Trophoblast cell (in vitro differentiated cells and primary cell): ENCODE measurements at regions not wholly inside any gene's neighbourhood (a gene's known extent, or its start where the extent isn't known, plus 50 kb on each side); places are given as distances from the start of the nearest gene placed in this dataset.

Experiments
- DNase-seq, 2 donors: peaks; one replicate each; pipeline ENCODE4 v3.0.0-alpha.2; 2016
- H2AFZ ChIP-seq: 2 replicates; pipeline ENCODE4 v1.6.1; 2013; ENCODE audit warnings: low read length, moderate library complexity, mild to moderate bottlenecking; ENCODE audit not compliant: insufficient read depth, poor library complexity
- H2AK5ac ChIP-seq: 2 replicates; pipeline ENCODE4 v1.6.1; 2013; ENCODE audit warnings: mild to moderate bottlenecking, low read length
- H2BK120ac ChIP-seq: 2 replicates; pipeline ENCODE4 v1.6.1; 2013; ENCODE audit warnings: low read length, mild to moderate bottlenecking, moderate library complexity; ENCODE audit not compliant: insufficient read depth, poor library complexity
- H2BK12ac ChIP-seq: 2 replicates; pipeline ENCODE4 v1.6.1; 2013; ENCODE audit warnings: mild to moderate bottlenecking, low read length, moderate library complexity
- H2BK5ac ChIP-seq: 2 replicates; pipeline ENCODE4 v1.6.1; 2013; ENCODE audit warnings: low read length, low read depth, moderate library complexity, mild to moderate bottlenecking; ENCODE audit not compliant: poor library complexity
- H3K14ac ChIP-seq: 2 replicates; pipeline ENCODE4 v1.6.1; 2013; ENCODE audit warnings: mild to moderate bottlenecking, low read length
- H3K18ac ChIP-seq: 2 replicates; pipeline ENCODE4 v1.6.1; 2013; ENCODE audit warnings: mild to moderate bottlenecking, low read length
- H3K23ac ChIP-seq: 2 replicates; pipeline ENCODE4 v1.6.1; 2013; ENCODE audit warnings: low read length
- H3K27ac ChIP-seq: 2 replicates; pipeline ENCODE4 v1.5.1; 2013; ENCODE audit warnings: low read depth, mild to moderate bottlenecking, inconsistent platforms, low read length, moderate library complexity
- H3K27me3 ChIP-seq: 2 replicates; pipeline ENCODE4 v1.6.1; 2013; ENCODE audit warnings: inconsistent platforms, mild to moderate bottlenecking, low read length, moderate library complexity; ENCODE audit not compliant: insufficient read depth
- H3K36me3 ChIP-seq, 2 experiments: 1 replicate in 1 of 2; 2 replicates in 1 of 2; pipeline ENCODE4 v1.6.1; 2013; ENCODE audit warnings: low read length in 2 of 2, mild to moderate bottlenecking in 2 of 2, moderate library complexity in 1 of 2; ENCODE audit not compliant: insufficient read depth in 2 of 2, control insufficient read depth in 1 of 2
- H3K4ac ChIP-seq: 2 replicates; pipeline ENCODE4 v1.6.1; 2013; ENCODE audit warnings: low read depth, mild to moderate bottlenecking, low read length, moderate library complexity
- H3K4me1 ChIP-seq, 2 experiments: 1 replicate in 1 of 2; 2 replicates in 1 of 2; pipeline ENCODE4 v1.6.1; 2013; ENCODE audit warnings: low read length in 2 of 2, mild to moderate bottlenecking in 2 of 2, moderate library complexity in 1 of 2; ENCODE audit not compliant: insufficient read depth in 2 of 2, control insufficient read depth in 1 of 2
- H3K4me2 ChIP-seq: 2 replicates; pipeline ENCODE4 v1.6.1; 2013; ENCODE audit warnings: inconsistent platforms, mild to moderate bottlenecking, low read length, moderate library complexity
- H3K4me3 ChIP-seq: 2 replicates; pipeline ENCODE4 v1.5.1; 2013; ENCODE audit warnings: mild to moderate bottlenecking, low read depth, low read length, inconsistent platforms
- H3K79me1 ChIP-seq: one replicate; pipeline ENCODE4 v1.6.1; 2013; ENCODE audit warnings: low read length
- H3K79me2 ChIP-seq: 2 replicates; pipeline ENCODE4 v1.6.1; 2013; ENCODE audit warnings: low read length, mild to moderate bottlenecking; ENCODE audit not compliant: control insufficient read depth, insufficient read depth, poor library complexity
- H3K9ac ChIP-seq: 2 replicates; pipeline ENCODE4 v1.6.1; 2013; ENCODE audit warnings: mild to moderate bottlenecking, low read length
- H3K9me3 ChIP-seq: 2 replicates; pipeline ENCODE4 v1.6.1; 2013; ENCODE audit warnings: low read depth, mild to moderate bottlenecking, control low read depth, inconsistent platforms, low read length; ENCODE audit not compliant: insufficient read depth
- H4K12ac ChIP-seq: 2 replicates; pipeline ENCODE4 v1.6.1; 2013; ENCODE audit warnings: low read depth, mild to moderate bottlenecking, low read length, moderate library complexity
- H4K8ac ChIP-seq: 2 replicates; pipeline ENCODE4 v1.6.1; 2013; ENCODE audit warnings: low read depth, mild to moderate bottlenecking, low read length, moderate library complexity
- H4K91ac ChIP-seq: one replicate; pipeline ENCODE4 v1.6.1; 2013; ENCODE audit warnings: low read depth, mild to moderate bottlenecking, low read length, moderate library complexity
- WGBS: extraction: QIAGEN DNeasy Blood & Tissue Kit; methylation state at CpG from one replicate; pipeline ENCODE4 v1.1.7; 2013; ENCODE audit warnings: missing lambda C conversion rate; ENCODE audit not compliant: insufficient read length, insufficient coverage; ENCODE audit errors: extremely low coverage; 5-methylcytosine and 5-hydroxymethylcytosine counted together

DNA sequence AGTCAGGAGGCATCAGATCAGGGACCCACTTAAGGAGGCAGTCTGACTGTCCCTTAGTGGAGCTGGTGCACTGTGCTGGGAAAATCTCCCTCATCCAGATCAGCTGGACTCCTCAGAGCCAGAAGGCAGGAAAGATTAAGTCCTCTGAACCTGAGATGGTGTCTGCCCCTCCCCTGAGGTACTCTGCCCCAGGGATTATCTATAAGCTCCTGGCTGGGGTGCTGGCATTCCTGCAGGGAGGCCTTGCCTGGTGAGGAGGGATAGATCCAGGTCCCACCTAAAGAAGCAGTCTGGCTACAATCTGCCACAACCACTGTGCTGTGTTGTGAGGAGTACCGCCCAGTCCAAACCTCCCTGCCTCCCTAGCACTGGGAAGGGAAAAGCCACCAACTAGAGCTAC lies 81.2 kb downstream of the NHLRC3 start:
- no peaks in the 10 kb centered on the region for H3K9me3 ChIP-seq
- H4K91ac ChIP-seq, result no peak overlapping the region
- no peaks in the 10 kb centered on the region for H3K36me3 ChIP-seq
- no peak for DNase-seq
- no peak overlapping the region for H3K4me3 ChIP-seq
- no peak overlapping the region for H3K27ac ChIP-seq
- no peaks in the 10 kb centered on the region for H3K27me3 ChIP-seq
- H3K4me2 ChIP-seq, result no peak overlapping the region
- no peak overlapping the region for H4K12ac ChIP-seq
- H4K8ac ChIP-seq, result no peak overlapping the region
- H2BK5ac ChIP-seq, result no peak overlapping the region
- no peak overlapping the region for H2BK120ac ChIP-seq
- no peak overlapping the region for H3K9ac ChIP-seq
- no peak overlapping the region for H3K4ac ChIP-seq
- WGBS, result no CpG with 5 or more reads among the region's 1 CpG
- no peak overlapping the region for H3K23ac ChIP-seq
- no peaks in the 10 kb centered on the region for H3K79me2 ChIP-seq
- no peak overlapping the region for H2BK12ac ChIP-seq
- H2AK5ac ChIP-seq, result no peak overlapping the region
- H3K79me1 ChIP-seq, result no peaks in the 10 kb centered on the region
- H3K4me1 ChIP-seq, result no peaks in the 10 kb centered on the region
- no peak overlapping the region for H3K18ac ChIP-seq
- H2AFZ ChIP-seq, result no peak overlapping the region
- H3K14ac ChIP-seq, result no peak overlapping the region

DNA sequence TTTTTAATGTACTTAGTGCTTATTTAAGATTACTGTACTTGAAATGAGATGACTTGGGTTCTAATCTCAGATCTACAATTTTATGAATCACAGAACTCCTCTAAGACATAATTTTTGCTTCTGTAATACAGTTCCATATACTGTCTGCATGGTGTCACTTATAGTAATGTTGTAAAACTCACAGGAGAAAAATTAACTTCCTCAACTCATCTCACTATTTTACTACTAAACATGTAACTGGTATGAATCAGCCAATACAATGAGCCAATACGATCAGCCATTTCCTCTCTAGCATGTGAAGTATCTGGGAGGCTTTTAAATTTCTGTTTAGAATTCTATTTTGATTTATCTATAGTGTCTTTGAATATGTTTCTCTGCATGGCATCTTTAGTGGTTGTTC lies 85.3 kb downstream of the NHLRC3 start:
- no peak overlapping the region for H3K18ac ChIP-seq
- no CpG with 5 or more reads among the region's 1 CpG for WGBS
- H2BK120ac ChIP-seq, result no peak overlapping the region
- no peak overlapping the region for H2AK5ac ChIP-seq
- no peaks in the 10 kb centered on the region for H3K27me3 ChIP-seq
- no peak overlapping the region for H3K27ac ChIP-seq
- no peaks in the 10 kb centered on the region for H3K79me2 ChIP-seq
- no peaks in the 10 kb centered on the region for H3K79me1 ChIP-seq
- H3K4me1 ChIP-seq, result no peaks in the 10 kb centered on the region
- no peaks in the 10 kb centered on the region for H3K9me3 ChIP-seq
- DNase-seq, result no peak
- H3K9ac ChIP-seq, result no peak overlapping the region
- no peak overlapping the region for H2BK5ac ChIP-seq
- H2BK12ac ChIP-seq, result no peak overlapping the region
- no peak overlapping the region for H2AFZ ChIP-seq
- H3K36me3 ChIP-seq, result no peaks in the 10 kb centered on the region
- H3K4ac ChIP-seq, result no peak overlapping the region
- H4K91ac ChIP-seq, result no peak overlapping the region
- H3K4me2 ChIP-seq, result no peak overlapping the region
- no peak overlapping the region for H3K23ac ChIP-seq
- H3K14ac ChIP-seq, result no peak overlapping the region
- H4K8ac ChIP-seq, result no peak overlapping the region
- no peak overlapping the region for H3K4me3 ChIP-seq
- no peak overlapping the region for H4K12ac ChIP-seq

DNA sequence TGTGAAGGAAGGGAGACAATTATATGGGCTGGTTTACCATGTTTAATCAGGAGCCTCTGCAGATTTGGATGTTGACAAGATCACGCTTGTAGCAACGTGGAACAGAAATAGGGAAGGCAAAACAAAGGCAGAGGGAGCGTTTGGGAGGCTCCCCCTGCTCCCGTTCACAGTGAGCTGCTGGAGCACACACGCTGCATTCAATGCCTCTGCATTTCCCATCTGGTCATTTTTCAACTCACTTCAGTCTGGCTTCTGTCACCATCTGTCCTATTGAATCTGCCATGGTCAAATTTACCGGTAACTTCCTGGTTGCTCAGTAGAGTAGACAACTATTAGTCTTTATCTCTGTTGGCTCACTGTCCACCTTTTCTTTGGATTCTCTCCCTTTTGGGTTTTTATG lies 91.0 kb downstream of the NHLRC3 start:
- no peak overlapping the region for H3K4me2 ChIP-seq
- H2BK5ac ChIP-seq, result no peak overlapping the region
- H3K4ac ChIP-seq, result no peak overlapping the region
- H3K14ac ChIP-seq, result no peak overlapping the region
- H2AK5ac ChIP-seq, result no peak overlapping the region
- no peaks in the 10 kb centered on the region for H3K9me3 ChIP-seq
- H2BK120ac ChIP-seq, result no peak overlapping the region
- no peaks in the 10 kb centered on the region for H3K36me3 ChIP-seq
- H3K9ac ChIP-seq, result no peak overlapping the region
- H3K4me1 ChIP-seq, result no peaks in the 10 kb centered on the region
- no peak overlapping the region for H2BK12ac ChIP-seq
- no peak overlapping the region for H4K91ac ChIP-seq
- no peaks in the 10 kb centered on the region for H3K27me3 ChIP-seq
- H2AFZ ChIP-seq, result no peak overlapping the region
- no peak overlapping the region for H4K8ac ChIP-seq
- H3K4me3 ChIP-seq, result no peak overlapping the region
- no peak overlapping the region for H3K27ac ChIP-seq
- no peak overlapping the region for H3K18ac ChIP-seq
- no peaks in the 10 kb centered on the region for H3K79me2 ChIP-seq
- H3K79me1 ChIP-seq, result no peaks in the 10 kb centered on the region
- no peak overlapping the region for H4K12ac ChIP-seq
- WGBS, result no CpG with 5 or more reads among the region's 6 CpGs
- no peak overlapping the region for H3K23ac ChIP-seq
- DNase-seq, result no peak

DNA sequence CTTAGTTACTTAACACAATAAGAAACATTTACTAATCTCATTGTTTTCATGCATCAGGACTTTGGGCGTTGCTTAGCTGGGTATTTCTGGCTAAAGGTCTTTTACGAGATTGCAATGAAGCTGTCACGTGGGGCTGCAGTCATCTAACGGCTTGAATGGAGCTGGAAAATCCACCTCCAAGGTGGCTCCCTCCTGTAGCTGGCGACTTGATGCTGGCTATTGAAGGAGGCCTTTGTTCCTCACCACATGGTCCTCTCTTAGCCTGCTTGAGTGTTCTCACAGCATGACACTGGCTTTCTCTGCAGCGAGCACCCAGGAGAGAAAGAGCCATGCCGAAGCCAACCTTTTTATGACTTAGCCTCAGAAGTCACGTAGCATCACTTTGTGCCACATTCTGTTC lies 92.0 kb downstream of the NHLRC3 start:
- Histone ChIP-seq H2BK12ac (no peak overlapping the region), H3K9ac (no peak overlapping the region), H2AFZ (no peak overlapping the region), H4K12ac (no peak overlapping the region), H3K23ac (no peak overlapping the region), H3K18ac (no peak overlapping the region), H3K4ac (no peak overlapping the region), H3K79me2 (no peaks in the 10 kb centered on the region), H3K9me3 (no peaks in the 10 kb centered on the region), H3K4me1 (no peaks in the 10 kb centered on the region), H3K79me1 (no peaks in the 10 kb centered on the region), H4K91ac (no peak overlapping the region), H2AK5ac (no peak overlapping the region), H2BK120ac (no peak overlapping the region), H3K27me3 (no peaks in the 10 kb centered on the region), H3K27ac (no peak overlapping the region), H2BK5ac (no peak overlapping the region), H4K8ac (no peak overlapping the region), H3K14ac (no peak overlapping the region), H3K36me3 (no peaks in the 10 kb centered on the region), H3K4me2 (no peak overlapping the region), H3K4me3 (no peak overlapping the region)
- WGBS, result no CpG with 5 or more reads among the region's 8 CpGs
- DNase-seq, result no peak
